ENCODE measurements at regions not wholly inside any gene's neighbourhood (a gene's known extent, or its start where the extent isn't known, plus 50 kb on each side); places are given as distances from the start of the nearest gene placed in this dataset.
"Not testable (repeated sequence)": the region's sequence is repeated elsewhere in the genome, so short reads cannot be mapped to it uniquely, and the experiment has no call there.

GRCh38 chr5:101153526-101153925, 250.4 kb upstream of the ST8SIA4 start:
- no peak for DNase-seq

GRCh38 chr5:101143526-101143925, 240.4 kb upstream of the ST8SIA4 start:
- DNase-seq, result no peak

GRCh38 chr5:101142102-101142501, 239.0 kb upstream of the ST8SIA4 start:
- DNase-seq, result no peak

- no peak for DNase-seq
Observed at GRCh38 chr5:101136454-101136853, 233.4 kb upstream of the ST8SIA4 start.

GRCh38 chr5:101123363-101123762, 220.3 kb upstream of the ST8SIA4 start:
- DNase-seq, result no peak

GRCh38 chr5:101112645-101113044, 209.6 kb upstream of the ST8SIA4 start:
- DNase-seq, result no peak

- DNase-seq, result no peak
Observed at GRCh38 chr5:101103874-101104273, 200.8 kb upstream of the ST8SIA4 start.

GRCh38 chr5:101102506-101102905, 199.4 kb upstream of the ST8SIA4 start:
- no peak for DNase-seq

GRCh38 chr5:101091902-101092301, 188.8 kb upstream of the ST8SIA4 start:
- DNase-seq, result no peak

- DNase-seq, result no peak
Observed at GRCh38 chr5:101084353-101084752, 181.3 kb upstream of the ST8SIA4 start.

- DNase-seq, result no peak
Observed at GRCh38 chr5:101080462-101081240, 177.6 kb upstream of the ST8SIA4 start.

- DNase-seq, result no peak
Observed at GRCh38 chr5:101068298-101068697, 165.2 kb upstream of the ST8SIA4 start.

GRCh38 chr5:101067429-101067828, 164.3 kb upstream of the ST8SIA4 start:
- DNase-seq, result no peak

- DNase-seq, result no peak
Observed at GRCh38 chr5:101062902-101063301, 159.8 kb upstream of the ST8SIA4 start.

- no peak for DNase-seq
Observed at GRCh38 chr5:101047181-101047580, 144.1 kb upstream of the ST8SIA4 start.

GRCh38 chr5:101045689-101046088, 142.6 kb upstream of the ST8SIA4 start:
- DNase-seq, result no peak

GRCh38 chr5:101040002-101040401, 136.9 kb upstream of the ST8SIA4 start:
- not testable (repeated sequence) for DNase-seq

- DNase-seq, result no peak
Observed at GRCh38 chr5:101036778-101037177, 133.7 kb upstream of the ST8SIA4 start.

- DNase-seq, result no peak
Observed at GRCh38 chr5:101035425-101035824, 132.3 kb upstream of the ST8SIA4 start.

GRCh38 chr5:101024299-101024698, 121.2 kb upstream of the ST8SIA4 start:
- no peak for DNase-seq

- DNase-seq, result no peak
Observed at GRCh38 chr5:101018299-101018698, 115.2 kb upstream of the ST8SIA4 start.

GRCh38 chr5:101012880-101013279, 109.8 kb upstream of the ST8SIA4 start:
- no peak for DNase-seq

- DNase-seq, result no peak
Observed at GRCh38 chr5:101009758-101010519, 106.9 kb upstream of the ST8SIA4 start.

GRCh38 chr5:100992354-100992753, 89.3 kb upstream of the ST8SIA4 start:
- DNase-seq, result no peak

Data from activated effector memory CD4-positive, alpha-beta T cell treated with Interleukin-2 at 50 U/mL for 16 hours (primary cell).